MM.1S (cell line): ENCODE measurements at regions not wholly inside any gene's neighbourhood (a gene's known extent, or its start where the extent isn't known, plus 50 kb on each side); places are given as distances from the start of the nearest gene placed in this dataset.

ENCODE experiments used
- DNase-seq: peaks from one replicate; pipeline ENCODE4 v3.0.0-alpha.2; 2015
- H2AFZ ChIP-seq: fragments of 300-600 bp; sonication (generic); 2 replicates; pipeline ENCODE4 v1.6.0; 2016; ENCODE audit warnings: antibody characterized with exemption, low read length
- H3F3A ChIP-seq: fragments of 300-600 bp; sonication (generic); 2 replicates; pipeline ENCODE4 v1.6.1; 2016; ENCODE audit warnings: mild to moderate bottlenecking, antibody characterized with exemption, low read length, moderate library complexity, mixed read lengths; ENCODE audit not compliant: insufficient read depth
- H3K27ac ChIP-seq: fragments of 300-600 bp; sonication (generic); 2 replicates; pipeline ENCODE4 v1.5.1; 2016; ENCODE audit warnings: mild to moderate bottlenecking, low read length
- H3K27me3 ChIP-seq: fragments of 300-600 bp; sonication (generic); replicated peaks from 2 replicates; pipeline ENCODE4 v1.6.0; 2016; ENCODE audit warnings: low read length; ENCODE audit not compliant: insufficient read depth
- H3K36me3 ChIP-seq: fragments of 300-600 bp; sonication (generic); replicated peaks from 2 replicates; pipeline ENCODE4 v1.6.1; 2016; ENCODE audit warnings: mild to moderate bottlenecking, low read length, mixed read lengths; ENCODE audit not compliant: insufficient read depth
- H3K4me1 ChIP-seq: fragments of 300-600 bp; sonication (generic); 2 replicates; pipeline ENCODE4 v1.6.1; 2016; ENCODE audit warnings: low read length, mixed read lengths
- H3K4me2 ChIP-seq: fragments of 300-600 bp; sonication (generic); 2 replicates; pipeline ENCODE4 v1.6.0; 2016; ENCODE audit warnings: low read depth, low read length
- H3K4me3 ChIP-seq: fragments of 300-600 bp; sonication (generic); 2 replicates; pipeline ENCODE4 v1.5.1; 2016; ENCODE audit warnings: low read length, mixed read lengths
- H3K79me2 ChIP-seq: fragments of 300-600 bp; sonication (generic); 2 replicates; pipeline ENCODE4 v1.6.1; 2016; ENCODE audit warnings: mixed run types, low read length, mixed read lengths
- H3K9ac ChIP-seq: fragments of 300-600 bp; sonication (generic); 2 replicates; pipeline ENCODE4 v1.6.1; 2016; ENCODE audit warnings: low read length, mixed read lengths
- H3K9me2 ChIP-seq: fragments of 300-600 bp; sonication (generic); replicated peaks from 2 replicates; pipeline ENCODE4 v1.6.1; 2016; ENCODE audit warnings: mild to moderate bottlenecking, low read length, mixed read lengths; ENCODE audit not compliant: insufficient read depth
- H3K9me3 ChIP-seq: fragments of 300-600 bp; sonication (generic); replicated peaks from 2 replicates; pipeline ENCODE4 v1.6.1; 2016; ENCODE audit warnings: mild to moderate bottlenecking, low read length, mixed read lengths; ENCODE audit not compliant: insufficient read depth
- H4K20me1 ChIP-seq: fragments of 300-600 bp; sonication (generic); 2 replicates; pipeline ENCODE4 v1.6.1; 2016; ENCODE audit warnings: mild to moderate bottlenecking, low read length, moderate library complexity, mixed read lengths; ENCODE audit not compliant: insufficient read depth
- EZH2 ChIP-seq: fragments of 300-600 bp; sonication (generic); optimal IDR thresholded peaks from 2 replicates; pipeline ENCODE3; 2017; ENCODE audit warnings: low read depth, mild to moderate bottlenecking, antibody characterized with exemption, low read length, mixed read lengths
- EZH2phosphoT487 ChIP-seq: fragments of 300-600 bp; sonication (generic); IDR thresholded peaks from 2 replicates; pipeline ENCODE4 v1.6.1; 2018; ENCODE audit warnings: antibody characterized with exemption, low read length
- TF ChIP-seq, protein P1 (sequence below): fragments of 300-600 bp; sonication (generic); IDR thresholded peaks from 2 replicates; pipeline ENCODE4 v1.5.1; 2016; ENCODE audit warnings: antibody characterized with exemption, low read length, mixed read lengths

DNA sequence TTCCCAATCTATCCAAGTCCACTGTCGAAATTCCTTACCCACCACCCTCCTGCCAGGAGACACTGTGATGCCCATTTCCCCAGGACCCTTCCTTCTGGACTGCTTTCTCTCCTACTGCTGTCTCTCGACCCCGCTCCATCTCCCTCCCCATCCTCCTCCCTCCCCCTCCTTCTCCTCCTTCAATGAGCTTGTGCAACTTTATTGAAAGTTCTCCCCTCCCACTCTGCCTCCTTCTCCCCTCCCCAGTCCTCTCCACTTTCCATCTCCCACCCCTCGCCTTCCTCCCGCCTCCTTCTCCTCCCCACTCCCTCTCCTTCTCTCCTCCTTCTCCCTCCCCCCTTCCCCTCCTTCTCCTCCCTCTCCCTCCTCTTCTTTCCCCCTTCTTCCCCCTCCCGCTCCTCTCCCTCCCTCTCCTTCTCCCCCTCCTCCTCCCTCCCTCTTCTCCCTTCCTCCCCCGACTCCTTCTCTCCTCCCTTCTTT is 116.6 kb upstream of the FAT1 start:
- no peak overlapping the region for H2AFZ ChIP-seq
- TF ChIP-seq, protein P1, sequence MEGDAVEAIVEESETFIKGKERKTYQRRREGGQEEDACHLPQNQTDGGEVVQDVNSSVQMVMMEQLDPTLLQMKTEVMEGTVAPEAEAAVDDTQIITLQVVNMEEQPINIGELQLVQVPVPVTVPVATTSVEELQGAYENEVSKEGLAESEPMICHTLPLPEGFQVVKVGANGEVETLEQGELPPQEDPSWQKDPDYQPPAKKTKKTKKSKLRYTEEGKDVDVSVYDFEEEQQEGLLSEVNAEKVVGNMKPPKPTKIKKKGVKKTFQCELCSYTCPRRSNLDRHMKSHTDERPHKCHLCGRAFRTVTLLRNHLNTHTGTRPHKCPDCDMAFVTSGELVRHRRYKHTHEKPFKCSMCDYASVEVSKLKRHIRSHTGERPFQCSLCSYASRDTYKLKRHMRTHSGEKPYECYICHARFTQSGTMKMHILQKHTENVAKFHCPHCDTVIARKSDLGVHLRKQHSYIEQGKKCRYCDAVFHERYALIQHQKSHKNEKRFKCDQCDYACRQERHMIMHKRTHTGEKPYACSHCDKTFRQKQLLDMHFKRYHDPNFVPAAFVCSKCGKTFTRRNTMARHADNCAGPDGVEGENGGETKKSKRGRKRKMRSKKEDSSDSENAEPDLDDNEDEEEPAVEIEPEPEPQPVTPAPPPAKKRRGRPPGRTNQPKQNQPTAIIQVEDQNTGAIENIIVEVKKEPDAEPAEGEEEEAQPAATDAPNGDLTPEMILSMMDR: no peak
- no peak for TF ChIP-seq EZH2phosphoT487
- no peak for TF ChIP-seq EZH2
- no peak for DNase-seq
- H3F3A ChIP-seq: peaks cover 5% of the 10 kb centered on the region
- H3K9me3 ChIP-seq: no peaks in the 10 kb centered on the region
- H3K79me2 ChIP-seq: no peaks in the 10 kb centered on the region
- H3K36me3 ChIP-seq: no peaks in the 10 kb centered on the region
- H4K20me1 ChIP-seq: no peaks in the 10 kb centered on the region
- H3K4me2 ChIP-seq: no peak overlapping the region
- no peak overlapping the region for H3K4me3 ChIP-seq
- no peak overlapping the region for H3K9ac ChIP-seq
- H3K4me1 ChIP-seq: peaks cover 33% of the 10 kb centered on the region
- no peaks in the 10 kb centered on the region for H3K9me2 ChIP-seq
- H3K27ac ChIP-seq: no peak overlapping the region
- H3K27me3 ChIP-seq: no peaks in the 10 kb centered on the region

DNA sequence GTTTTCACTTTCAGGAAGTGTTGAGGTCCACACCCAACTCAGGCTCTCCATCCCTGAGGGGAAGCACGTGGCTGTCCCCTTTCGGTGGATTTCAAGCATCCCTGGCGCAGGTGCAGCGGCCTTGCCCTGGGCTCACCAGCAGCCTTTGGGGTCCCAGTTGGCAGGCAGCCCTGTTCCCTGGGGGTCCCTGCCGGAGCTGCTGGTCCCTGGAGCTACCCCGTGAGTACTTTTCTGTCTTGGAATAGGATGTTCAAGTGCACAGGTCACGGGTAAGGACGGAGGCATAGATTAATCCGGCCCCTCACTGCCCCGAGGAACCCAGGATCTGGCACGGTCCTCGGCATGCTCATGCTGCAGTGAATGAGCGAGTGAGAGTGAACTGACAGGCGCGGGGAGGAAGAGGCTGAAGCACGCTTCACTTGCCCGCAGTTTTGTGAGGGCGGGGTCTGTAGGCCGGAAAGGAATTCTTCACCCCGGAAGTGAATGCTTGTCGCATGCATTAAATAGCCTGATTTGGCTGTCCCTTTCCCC is 117.2 kb upstream of the FAT1 start:
- H2AFZ ChIP-seq: no peak overlapping the region
- no peaks in the 10 kb centered on the region for H3K79me2 ChIP-seq
- no peaks in the 10 kb centered on the region for H3K27me3 ChIP-seq
- H3F3A ChIP-seq: peaks cover 5% of the 10 kb centered on the region
- H3K36me3 ChIP-seq: no peaks in the 10 kb centered on the region
- H3K4me1 ChIP-seq: peaks cover 36% of the 10 kb centered on the region
- no peaks in the 10 kb centered on the region for H3K9me2 ChIP-seq
- no peak overlapping the region for H3K4me2 ChIP-seq
- no peaks in the 10 kb centered on the region for H4K20me1 ChIP-seq
- TF ChIP-seq, protein P1: no peak
- TF ChIP-seq EZH2phosphoT487 (no peak), EZH2 (no peak)
- H3K4me3 ChIP-seq: no peak overlapping the region
- H3K9ac ChIP-seq: no peak overlapping the region
- H3K9me3 ChIP-seq: no peaks in the 10 kb centered on the region
- H3K27ac ChIP-seq: no peak overlapping the region
- DNase-seq: no peak

DNA sequence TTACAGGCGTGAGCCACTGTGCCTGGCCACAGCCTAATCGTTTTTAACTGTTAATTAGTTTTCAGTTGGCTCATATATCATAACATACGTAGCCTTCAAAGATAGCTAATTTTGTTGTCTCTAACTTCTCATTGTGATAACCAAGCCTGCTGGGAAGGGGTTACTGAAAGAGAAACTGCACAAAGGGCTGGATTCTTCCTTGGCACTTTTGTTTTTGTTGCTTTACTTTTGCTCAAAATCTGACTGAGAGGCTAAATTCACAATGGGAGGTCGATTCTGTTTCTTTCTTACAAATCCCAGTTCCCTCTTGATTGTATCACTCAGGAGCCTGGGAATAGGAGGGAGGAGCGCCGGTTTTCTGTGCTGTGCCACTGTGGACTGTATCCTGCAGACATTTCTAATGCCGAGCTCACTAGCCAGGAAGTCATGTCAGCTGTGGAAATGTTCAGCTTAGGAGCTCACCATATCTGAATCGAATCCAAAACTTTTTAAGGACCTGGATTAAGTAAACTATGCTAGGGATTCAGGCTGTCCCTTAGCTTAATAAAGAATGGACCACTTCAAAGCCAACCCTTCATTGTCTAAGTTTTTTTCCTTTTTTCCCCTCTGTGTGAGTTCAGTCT is 120.5 kb upstream of the FAT1 start:
- Histone ChIP-seq H3K4me3 (peak overlapping the region; percentile 29), H3K27ac (peak overlapping the region; percentile 42; the same call in 1 of the 2 replicates), H3K36me3 (no peaks in the 10 kb centered on the region), H2AFZ (peak overlapping the region; percentile 77), H3K9me2 (no peaks in the 10 kb centered on the region), H3K9me3 (no peaks in the 10 kb centered on the region), H3K9ac (peak overlapping the region; percentile 54), H3K4me2 (peak overlapping the region; percentile 68), H3K79me2 (no peaks in the 10 kb centered on the region), H4K20me1 (no peaks in the 10 kb centered on the region), H3K27me3 (no peaks in the 10 kb centered on the region), H3K4me1 (peaks cover 30% of the 10 kb centered on the region), H3F3A (peaks cover 2% of the 10 kb centered on the region)
- TF ChIP-seq EZH2phosphoT487 (no peak), EZH2 (no peak)
- TF ChIP-seq, protein P1: no peak
- peak; percentile 18 for DNase-seq
